Heart right ventricle (tissue), 16 donors: ENCODE measurements at regions not wholly inside any gene's neighbourhood (a gene's known extent, or its start where the extent isn't known, plus 50 kb on each side); places are given as distances from the start of the nearest gene placed in this dataset.

Experiments used
- ATAC-seq, 8 donors: fragments of 200-7000 bp; cut with Tn5 transposase; one replicate each; pipeline ENCODE4 v1.9.1; 2020; ENCODE audit warnings: mild to moderate bottlenecking in 8 of 8, moderate library complexity in 8 of 8, moderate number of reproducible peaks in 1 of 8
- DNase-seq, 2 donors: peaks; one replicate each; pipeline ENCODE4 v3.0.0-alpha.2; 2020
- H3K27ac ChIP-seq, 10 donors: fragments of 200-600 bp; sonication (generic) in 2 of 10; one replicate each; pipeline versions ENCODE4 v1.5.0 to v1.8.0; 2020 to 2022; ENCODE audit warnings: mild to moderate bottlenecking in 3 of 10
- H3K27me3 ChIP-seq, 7 donors: fragments of 200-600 bp; one replicate each; pipeline ENCODE4 v1.8.0; 2021 to 2022; ENCODE audit warnings: mild to moderate bottlenecking in 2 of 7
- H3K36me3 ChIP-seq, 9 donors: fragments of 200-600 bp; sonication (generic) in 1 of 9; one replicate each; pipeline versions ENCODE4 v1.5.0 to v1.8.0; 2020 to 2022; ENCODE audit warnings: mild to moderate bottlenecking in 2 of 9
- H3K4me1 ChIP-seq, 9 donors: fragments of 200-600 bp; sonication (generic) in 1 of 9; one replicate each; pipeline versions ENCODE4 v1.5.0 to v1.8.0; 2020 to 2022; ENCODE audit warnings: mild to moderate bottlenecking in 4 of 9
- H3K4me3 ChIP-seq, 10 donors: fragments of 200-600 bp; sonication (generic) in 2 of 10; one replicate each; pipeline versions ENCODE4 v1.5.0 to v1.8.0; 2020 to 2022; ENCODE audit warnings: mild to moderate bottlenecking in 7 of 10, moderate library complexity in 2 of 10
- H3K9me3 ChIP-seq, 11 donors: fragments of 200-600 bp in 10 of 11; sonication (generic) in 2 of 11; one replicate each; pipeline versions ENCODE4 v1.5.0 to v1.8.0; 2013 to 2022; ENCODE audit warnings: mild to moderate bottlenecking in 2 of 11, control low read depth in 1 of 11, moderate library complexity in 1 of 11
- WGBS, 2 donors: extraction: QIAGEN DNeasy Blood & Tissue Kit; methylation state at CpG; one replicate each; pipeline ENCODE4 v1.1.7; 2013; ENCODE audit warnings: inconsistent platforms in 1 of 2; 5-methylcytosine and 5-hydroxymethylcytosine counted together
- intact Hi-C, 10 donors: fragments of 100-400 bp; cut with DNase I; formaldehyde crosslinking; loops; one replicate each; pipeline versions ENCODE4 v1.11.1 to v1.14.2; 2022
- TF ChIP-seq, protein P1 (sequence below), 9 donors: fragments of 200-600 bp; sonication (generic) in 2 of 9; IDR thresholded peaks; one replicate each; pipeline versions ENCODE4 v1.5.0 to v1.8.0; 2021 to 2022; ENCODE audit warnings: antibody characterized with exemption in 9 of 9, mild to moderate bottlenecking in 5 of 9, moderate library complexity in 1 of 9
- donor health status: Arrhythmogenic right ventricular cardiomyopathy.
- donor health status: ischemic (EF 13 %, LVEDD 7.1; RV severe dilation, severe dysfunction).
- donor health status: healthy with polysubstance abuse.
- donor health status: DM: no; HTN: yes; CAD: no.
- donor health status: DM: no; HTN: no; CAD: no.
- donor health status: ischemic (EF 25% LVEDD 6.9; RV normal size, moderate dysfunction).
- donor health status: ischemic (EF 25% LVEDD 5.7; RV mildly dilated, moderate dysfunction).
- donor health status: healthy.
- donor health status: DM: yes; HTN: yes; CAD: no.
- donor health status: Ischemic cardiomyopathy.
- donor health status: ischemic (EF 35%, LVEDD 5.7; RV mildly dilated, moderate dysfunction).
- donor health status: nonischemic (EF 11% LVEDD 7.7; RV severe dilation, severe dysfunction).
- donor health status: DM: yes; HTN: yes; CAD: no.
- donor health status: PGD.
- donor health status: ischemic (EF 29% LVEDD 5.4; RV normal size, mild dysfunction).
- donor health status: nonischemic (EF 23%, LVEDD 6.1; RV moderate dilation, normal function).

DNA sequence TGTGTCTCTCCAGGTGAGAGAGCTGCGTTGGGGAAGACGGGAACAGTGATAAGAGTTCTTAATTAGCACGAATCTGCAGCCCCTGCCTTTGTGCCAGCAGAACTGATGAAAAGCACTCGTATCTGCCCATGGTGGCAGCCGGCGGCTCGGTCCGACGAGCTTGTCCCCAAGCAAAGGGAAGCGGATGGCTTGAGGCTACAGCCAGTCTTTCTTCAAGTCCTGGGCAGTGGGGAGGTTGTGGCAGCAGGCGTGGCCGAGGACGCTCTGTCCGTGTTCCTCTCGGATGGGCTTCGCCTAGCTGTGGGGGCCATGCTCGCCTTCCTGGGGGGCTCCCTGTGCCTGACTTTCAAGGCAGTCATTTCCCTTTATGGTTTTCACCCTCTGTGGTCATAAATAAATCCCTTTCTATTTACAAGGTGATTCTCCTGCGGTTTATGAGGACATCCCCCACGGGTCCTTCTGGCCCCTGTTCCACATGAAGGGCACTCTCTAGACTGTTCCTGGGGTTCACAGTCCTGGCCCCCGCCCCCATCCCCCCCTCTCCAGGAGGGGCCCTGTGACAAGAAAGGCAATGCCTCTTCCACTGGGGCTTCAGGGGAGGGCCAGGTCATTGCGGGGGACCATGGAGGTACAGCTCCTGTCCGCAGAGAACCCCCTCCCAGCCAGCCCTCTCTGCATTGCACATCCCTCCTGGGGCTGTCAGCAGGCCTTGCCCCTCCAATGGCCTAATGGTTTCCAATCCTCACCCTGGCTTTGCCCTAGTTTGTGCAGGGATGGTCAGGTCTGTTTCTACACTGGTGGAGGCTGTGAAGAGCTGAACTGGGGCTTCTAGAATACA is 1212.3 kb downstream of the BRD1 start:
- TF ChIP-seq, protein P1, sequence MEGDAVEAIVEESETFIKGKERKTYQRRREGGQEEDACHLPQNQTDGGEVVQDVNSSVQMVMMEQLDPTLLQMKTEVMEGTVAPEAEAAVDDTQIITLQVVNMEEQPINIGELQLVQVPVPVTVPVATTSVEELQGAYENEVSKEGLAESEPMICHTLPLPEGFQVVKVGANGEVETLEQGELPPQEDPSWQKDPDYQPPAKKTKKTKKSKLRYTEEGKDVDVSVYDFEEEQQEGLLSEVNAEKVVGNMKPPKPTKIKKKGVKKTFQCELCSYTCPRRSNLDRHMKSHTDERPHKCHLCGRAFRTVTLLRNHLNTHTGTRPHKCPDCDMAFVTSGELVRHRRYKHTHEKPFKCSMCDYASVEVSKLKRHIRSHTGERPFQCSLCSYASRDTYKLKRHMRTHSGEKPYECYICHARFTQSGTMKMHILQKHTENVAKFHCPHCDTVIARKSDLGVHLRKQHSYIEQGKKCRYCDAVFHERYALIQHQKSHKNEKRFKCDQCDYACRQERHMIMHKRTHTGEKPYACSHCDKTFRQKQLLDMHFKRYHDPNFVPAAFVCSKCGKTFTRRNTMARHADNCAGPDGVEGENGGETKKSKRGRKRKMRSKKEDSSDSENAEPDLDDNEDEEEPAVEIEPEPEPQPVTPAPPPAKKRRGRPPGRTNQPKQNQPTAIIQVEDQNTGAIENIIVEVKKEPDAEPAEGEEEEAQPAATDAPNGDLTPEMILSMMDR (IDR thresholded peaks at IDR 0.05) = no peak
- no peaks in the 10 kb centered on the region for H3K36me3 ChIP-seq

DNA sequence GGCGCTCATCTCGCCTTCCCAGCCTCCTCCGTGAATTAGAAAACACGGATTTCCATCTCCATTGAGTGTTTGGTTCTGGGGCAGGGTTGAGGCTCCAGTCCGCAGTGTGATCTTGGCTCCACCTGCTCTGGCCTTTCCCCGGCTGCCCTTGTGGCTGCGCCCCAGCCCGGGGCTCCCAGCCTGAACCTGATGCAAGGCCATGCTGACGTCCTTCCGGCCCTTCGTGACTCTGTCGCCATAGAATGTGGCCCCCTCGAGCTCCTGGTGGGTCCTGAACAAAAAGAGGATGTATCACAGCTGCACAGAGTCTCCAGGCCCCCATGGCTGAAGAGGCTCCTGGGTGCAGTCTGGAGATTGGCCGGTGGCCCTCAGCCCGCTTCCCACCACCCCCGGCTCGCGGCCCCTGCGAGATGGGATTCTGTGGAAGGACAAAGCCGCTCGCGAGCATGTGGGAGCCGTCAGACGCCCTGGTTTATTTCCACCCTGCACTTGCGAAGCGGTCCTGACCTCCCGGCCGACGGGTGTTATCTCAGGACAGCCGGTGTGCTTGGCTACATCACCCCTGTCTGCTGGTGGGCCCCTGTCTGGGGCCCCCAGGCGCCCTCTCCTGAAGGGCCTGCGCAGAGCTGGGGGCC is 1214.0 kb downstream of the BRD1 start:
- Histone ChIP-seq H3K4me3 (no peak overlapping the region), H3K9me3 (peaks cover 0 to 13% (median 0%) of the 10 kb centered on the region in 11 donors), H3K4me1 (no peaks in the 10 kb centered on the region), H3K27me3 (peaks cover 0 to 15% (median 0%) of the 10 kb centered on the region in 7 donors), H3K36me3 (no peaks in the 10 kb centered on the region), H3K27ac (no peak overlapping the region)
- no peak for DNase-seq
- 61 to 65% methylated on average over 32 of the region's 32 CpGs for WGBS, 2 donors
- ATAC-seq = no peak
- TF ChIP-seq, protein P1 (IDR thresholded peaks at IDR 0.05) = no peak
- intact Hi-C loops = no loop called here

More for the DNA sequence above, 1212.3 kb downstream of the BRD1 start:
- DNase-seq (no peak), ATAC-seq (no peak)
- no peak overlapping the region for H3K27ac ChIP-seq
- H3K9me3 ChIP-seq = peaks cover 0 to 13% (median 0%) of the 10 kb centered on the region in 11 donors
- intact Hi-C loops = no loop called here
- H3K4me3 ChIP-seq = no peak overlapping the region
- WGBS, 2 donors = 76 to 77% methylated on average over 22 of the region's 22 CpGs
- H3K27me3 ChIP-seq = peaks cover 0 to 15% (median 0%) of the 10 kb centered on the region in 7 donors
- no peaks in the 10 kb centered on the region for H3K4me1 ChIP-seq

GRCh38 chr22:48612077-48612995 is 1215.3 kb downstream of the BRD1 start:
- Histone ChIP-seq H3K27ac (no peak overlapping the region), H3K36me3 (no peaks in the 10 kb centered on the region), H3K9me3 (peaks cover 0 to 13% (median 0%) of the 10 kb centered on the region in 11 donors), H3K4me3 (no peak overlapping the region), H3K27me3 (peaks cover 0 to 15% (median 0%) of the 10 kb centered on the region in 7 donors), H3K4me1 (no peaks in the 10 kb centered on the region)
- ATAC-seq (no peak), DNase-seq (no peak)
- WGBS, 2 donors = 83 to 85% methylated on average over 33 of the region's 33 CpGs
- intact Hi-C loops = no loop called here
- TF ChIP-seq, protein P1 (IDR thresholded peaks at IDR 0.05) = no peak
